HEK293 (cell line): ENCODE measurements at regions not wholly inside any gene's neighbourhood (a gene's known extent, or its start where the extent isn't known, plus 50 kb on each side); places are given as distances from the start of the nearest gene placed in this dataset.

Source experiments
- CTCF ChIA-PET: fragments of 350-600 bp; formaldehyde crosslinking; extraction: SDS; loops from one replicate; lab custom pipeline; 2021; ENCODE audit warnings: antibody characterized with exemption; lab: Yijun Ruan, JAX
- POLR2A ChIA-PET: fragments of 300-600 bp; formaldehyde crosslinking; extraction: SDS; loops from one replicate; lab custom pipeline; 2020; ENCODE audit warnings: antibody characterized with exemption, inconsistent platforms; lab: Yijun Ruan, JAX
- H3K27ac ChIP-seq: fragments of 200-500 bp; sonication (Bioruptor generic); 2 replicates; pipeline ENCODE4 v1.5.1; 2014; ENCODE audit warnings: low read depth, low read length, control low read depth, inconsistent platforms; ENCODE audit errors: extremely low read depth
- H3K36me3 ChIP-seq, 2 experiments: fragments of 200-500 bp in 1 of 2; sonication (Bioruptor generic) in 1 of 2; 1 replicate in 1 of 2; 2 replicates in 1 of 2; pipeline ENCODE4 v1.5.1; 2014 to 2017; ENCODE audit warnings: inconsistent platforms in 2 of 2, low read length in 2 of 2; ENCODE audit not compliant: control insufficient read depth in 2 of 2, insufficient read depth in 1 of 2
- H3K4me1 ChIP-seq: fragments of 200-500 bp; sonication (Bioruptor generic); 2 replicates; pipeline ENCODE4 v1.5.1; 2014; ENCODE audit warnings: mild to moderate bottlenecking, low read length, inconsistent platforms; ENCODE audit not compliant: control insufficient read depth, insufficient read depth
- H3K4me3 ChIP-seq: 2 replicates; pipeline ENCODE4 v1.5.1; 2011; ENCODE audit warnings: low read depth, mild to moderate bottlenecking, control low read depth, low read length, moderate library complexity
- H3K9me3 ChIP-seq: fragments of 200-500 bp; sonication (Bioruptor generic); 2 replicates; pipeline ENCODE4 v1.5.1; 2014; ENCODE audit warnings: low read depth, low read length, inconsistent platforms; ENCODE audit not compliant: control insufficient read depth, insufficient read depth
- ATF2 ChIP-seq: fragments of 450-650 bp; formaldehyde crosslinking; IDR thresholded peaks from 2 replicates; pipeline ENCODE4 v1.5.1; 2016; ENCODE audit warnings: missing biosample characterization, missing genetic modification characterization, low read depth
- BCL6B ChIP-seq: fragments of 450-650 bp; formaldehyde crosslinking; IDR thresholded peaks from 2 replicates; pipeline ENCODE4 v1.5.1; 2017; ENCODE audit warnings: missing biosample characterization, missing genetic modification characterization
- CTCF ChIP-seq: fragments of 450-650 bp; formaldehyde crosslinking; IDR thresholded peaks from 2 replicates; pipeline ENCODE4 v1.5.1; 2016; ENCODE audit warnings: missing biosample characterization, missing genetic modification characterization
- GLI2 ChIP-seq: fragments of 450-650 bp; formaldehyde crosslinking; IDR thresholded peaks from 2 replicates; pipeline ENCODE4; 2017; ENCODE audit warnings: missing biosample characterization, missing genetic modification characterization, low read depth, borderline replicate concordance
- GLIS1 ChIP-seq: fragments of 450-650 bp; formaldehyde crosslinking; IDR thresholded peaks from 2 replicates; pipeline ENCODE4 v1.5.1; 2016; ENCODE audit warnings: missing biosample characterization, missing genetic modification characterization
- GLIS2 ChIP-seq: fragments of 450-650 bp; formaldehyde crosslinking; IDR thresholded peaks from 2 replicates; pipeline ENCODE4 v1.5.1; 2016; ENCODE audit warnings: missing biosample characterization, missing genetic modification characterization
- KLF17 ChIP-seq: fragments of 450-650 bp; formaldehyde crosslinking; IDR thresholded peaks from 2 replicates; pipeline ENCODE4 v1.5.1; 2016; ENCODE audit warnings: missing biosample characterization, missing genetic modification characterization
- PRDM1 ChIP-seq: fragments of 450-650 bp; formaldehyde crosslinking; IDR thresholded peaks from 2 replicates; pipeline ENCODE4; 2016; ENCODE audit warnings: missing biosample characterization, missing genetic modification characterization
- SCRT2 ChIP-seq: fragments of 450-650 bp; formaldehyde crosslinking; IDR thresholded peaks from 2 replicates; pipeline ENCODE4 v1.5.1; 2016; ENCODE audit warnings: missing biosample characterization, missing genetic modification characterization
- SP7 ChIP-seq: fragments of 450-650 bp; formaldehyde crosslinking; IDR thresholded peaks from 2 replicates; pipeline ENCODE4 v1.5.1; 2016; ENCODE audit warnings: missing biosample characterization, missing genetic modification characterization
- ZBTB26 ChIP-seq: fragments of 450-650 bp; formaldehyde crosslinking; optimal IDR thresholded peaks from 2 replicates; pipeline ENCODE3; 2016; ENCODE audit warnings: missing biosample characterization, mild to moderate bottlenecking, missing genetic modification characterization
- ZBTB8A ChIP-seq: fragments of 450-650 bp; formaldehyde crosslinking; IDR thresholded peaks from 2 replicates; pipeline ENCODE4 v1.5.1; 2016; ENCODE audit warnings: missing biosample characterization, missing genetic modification characterization
- ZFP3 ChIP-seq: fragments of 450-650 bp; formaldehyde crosslinking; IDR thresholded peaks from 2 replicates; pipeline ENCODE4 v1.5.1; 2016; ENCODE audit warnings: low read depth, missing biosample characterization, missing genetic modification characterization
- ZNF19 ChIP-seq: fragments of 450-650 bp; formaldehyde crosslinking; IDR thresholded peaks from 2 replicates; pipeline ENCODE4; 2016; ENCODE audit warnings: missing biosample characterization, missing genetic modification characterization, low read depth
- ZNF2 ChIP-seq: fragments of 450-650 bp; formaldehyde crosslinking; IDR thresholded peaks from 2 replicates; pipeline ENCODE4 v1.5.1; 2016; ENCODE audit warnings: missing biosample characterization, missing genetic modification characterization
- ZNF274 ChIP-seq, 2 experiments: fragments of 200-500 bp in 1 of 2; fragments of 450-650 bp in 1 of 2; sonication (Bioruptor generic) in 1 of 2; formaldehyde crosslinking in 1 of 2; IDR thresholded peaks; 2 replicates each; pipeline versions ENCODE4 v1.5.1 to v1.6.1; 2014 to 2016; ENCODE audit warnings: borderline replicate concordance in 1 of 2, inconsistent platforms in 1 of 2, low read length in 1 of 2, missing biosample characterization in 1 of 2, missing genetic modification characterization in 1 of 2
- ZNF280D ChIP-seq: fragments of 450-650 bp; formaldehyde crosslinking; IDR thresholded peaks from 2 replicates; pipeline ENCODE4 v1.5.1; 2016; ENCODE audit warnings: missing biosample characterization, missing genetic modification characterization
- ZNF341 ChIP-seq: fragments of 450-650 bp; formaldehyde crosslinking; IDR thresholded peaks from 2 replicates; pipeline ENCODE4; 2016; ENCODE audit warnings: low read depth, missing biosample characterization, missing genetic modification characterization
- ZNF514 ChIP-seq: fragments of 450-650 bp; formaldehyde crosslinking; IDR thresholded peaks from 2 replicates; pipeline ENCODE4 v1.5.1; 2016; ENCODE audit warnings: missing biosample characterization, missing genetic modification characterization
- ZNF521 ChIP-seq: fragments of 450-650 bp; formaldehyde crosslinking; IDR thresholded peaks from 2 replicates; pipeline ENCODE4 v1.5.1; 2017; ENCODE audit warnings: missing biosample characterization, mild to moderate bottlenecking, missing genetic modification characterization
- ZNF548 ChIP-seq: fragments of 450-650 bp; formaldehyde crosslinking; IDR thresholded peaks from 2 replicates; pipeline ENCODE4 v1.5.1; 2016; ENCODE audit warnings: missing biosample characterization, missing genetic modification characterization
- ZNF561 ChIP-seq: fragments of 450-650 bp; IDR thresholded peaks from 2 replicates; pipeline ENCODE4 v1.5.1; 2018; ENCODE audit warnings: missing biosample characterization, missing genetic modification characterization, borderline replicate concordance
- ZNF580 ChIP-seq: fragments of 450-650 bp; formaldehyde crosslinking; IDR thresholded peaks from 2 replicates; pipeline ENCODE4 v1.5.1; 2016; ENCODE audit warnings: missing biosample characterization, missing genetic modification characterization
- ZNF654 ChIP-seq: fragments of 450-650 bp; formaldehyde crosslinking; IDR thresholded peaks from 2 replicates; pipeline ENCODE4 v1.5.1; 2016; ENCODE audit warnings: low read depth, missing biosample characterization, missing genetic modification characterization
- ZNF660 ChIP-seq: fragments of 450-650 bp; IDR thresholded peaks from 2 replicates; pipeline ENCODE4 v1.5.1; 2018; ENCODE audit warnings: missing biosample characterization, mild to moderate bottlenecking, missing genetic modification characterization
- ZNF843 ChIP-seq: fragments of 450-650 bp; formaldehyde crosslinking; IDR thresholded peaks from 2 replicates; pipeline ENCODE4 v1.5.1; 2016; ENCODE audit warnings: missing biosample characterization, missing genetic modification characterization

- TF ChIP-seq ATF2 (tag by site-specific recombination) = no peak
- TF ChIP-seq ZNF274 (IDR thresholded peaks at IDR 0.05; ENCODE audit: low read length) = no peak
- TF ChIP-seq ZNF274 (tag by site-specific recombination; IDR thresholded peaks at IDR 0.05; ENCODE audit: borderline replicate concordance) = no peak
- TF ChIP-seq ZNF580 = no peak
- no peak for TF ChIP-seq ZNF521
- TF ChIP-seq ZNF19 = no peak
- TF ChIP-seq GLI2 (tag by site-specific recombination) = no peak
- TF ChIP-seq ZNF654 (tag by site-specific recombination) = no peak
- TF ChIP-seq ZFP3 (tag by site-specific recombination) = no peak
Measured at GRCh38 chr15:66945842-66946241, 119.6 kb upstream of the SMAD3 start (continued).

GRCh38 chr15:66946578-66947164, 118.7 kb upstream of the SMAD3 start:
- CTCF ChIA-PET = interaction anchor here (0.5 to 8.5 kb wide), 71 partner anchors 8 to 1312 kb away, joined by 3 to 120 read pairs (median 4); no protein-coding TSS in a partner anchor
- peak; percentile 8 for TF ChIP-seq ZBTB26 (tag by site-specific recombination)
- no peak for TF ChIP-seq ZNF843 (tag by site-specific recombination)
- peak; percentile 94 for TF ChIP-seq ZNF654 (tag by site-specific recombination)
- TF ChIP-seq ZNF660 (tag by site-specific recombination) = peak; percentile 71; the same call in 1 of the 2 replicates
- TF ChIP-seq PRDM1 (tag by site-specific recombination) = 0 out of 2 replicates have a peak, but pooled peaks have one; percentile 37
- no peak for TF ChIP-seq ZNF548 (tag by site-specific recombination)
- TF ChIP-seq ZNF2 (tag by site-specific recombination) = peak; percentile 65; the same call in 1 of the 2 replicates
- TF ChIP-seq KLF17 (tag by site-specific recombination) = peak; percentile 39; the same call in 1 of the 2 replicates
- no peak for TF ChIP-seq ZBTB8A (tag by site-specific recombination)
- TF ChIP-seq ZNF561 (tag by site-specific recombination) = peak; percentile 55; the same call in 1 of the 2 replicates
- no peak for TF ChIP-seq ZNF514 (tag by site-specific recombination)
- TF ChIP-seq GLIS2 (tag by site-specific recombination) = peak; percentile 89
- peak; percentile 60; the same call in 1 of the 2 replicates for TF ChIP-seq SP7
- TF ChIP-seq BCL6B = no peak
- peak; percentile 86 for TF ChIP-seq CTCF (tag by site-specific recombination)
- no peak for TF ChIP-seq ZNF341 (tag by site-specific recombination)
- 0 out of 2 replicates have a peak, but pooled peaks have one; percentile 29 for TF ChIP-seq SCRT2 (tag by site-specific recombination)
- TF ChIP-seq GLIS1 (tag by site-specific recombination) = 0 out of 2 replicates have a peak, but pooled peaks have one; percentile 35
- no peak for TF ChIP-seq ZNF280D (tag by site-specific recombination)
- TF ChIP-seq, all 188 proteins: peak for 12
- no peak overlapping the region for H3K4me3 ChIP-seq
- POLR2A ChIA-PET = interaction anchor here (0.6 to 1.5 kb wide), 7 partner anchors 15 to 500 kb away, joined by 3 to 4 read pairs (median 3); no protein-coding TSS in a partner anchor
- no peaks in the 10 kb centered on the region for H3K36me3 ChIP-seq
- H3K9me3 ChIP-seq = no peaks in the 10 kb centered on the region
- no peaks in the 10 kb centered on the region for H3K4me1 ChIP-seq
- no peak overlapping the region for H3K27ac ChIP-seq
